Neuronal stem cell (in vitro differentiated cells): ENCODE measurements at regions not wholly inside any gene's neighbourhood (a gene's known extent, or its start where the extent isn't known, plus 50 kb on each side); places are given as distances from the start of the nearest gene placed in this dataset.

Source experiments
- DNase-seq: peaks from one replicate; pipeline ENCODE4 v3.0.0-alpha.2; 2013; ENCODE audit warnings: low spot score
- H2AFZ ChIP-seq: one replicate; pipeline ENCODE4 v1.6.1; 2013; ENCODE audit warnings: mild to moderate bottlenecking, low read length, inconsistent platforms
- H2AK5ac ChIP-seq: 2 replicates; pipeline ENCODE4 v1.6.1; 2013; ENCODE audit warnings: low read depth, mild to moderate bottlenecking, inconsistent platforms, low read length, moderate library complexity, mixed read lengths
- H2BK120ac ChIP-seq: 2 replicates; pipeline ENCODE4 v1.6.1; 2013; ENCODE audit warnings: low read depth, mild to moderate bottlenecking, inconsistent platforms, low read length, moderate library complexity, mixed read lengths
- H2BK12ac ChIP-seq: one replicate; pipeline ENCODE4 v1.6.1; 2013; ENCODE audit warnings: low read length, inconsistent platforms
- H2BK15ac ChIP-seq: 2 replicates; pipeline ENCODE4 v1.6.1; 2013; ENCODE audit warnings: mild to moderate bottlenecking, low read length, inconsistent platforms, mixed read lengths
- H2BK5ac ChIP-seq: one replicate; pipeline ENCODE4 v1.6.1; 2013; ENCODE audit warnings: inconsistent platforms, mild to moderate bottlenecking, low read length, moderate library complexity
- H3K14ac ChIP-seq: one replicate; pipeline ENCODE4 v1.6.1; 2013; ENCODE audit warnings: low read length, inconsistent platforms
- H3K18ac ChIP-seq: 2 replicates; pipeline ENCODE4 v1.6.1; 2013; ENCODE audit warnings: low read length, inconsistent platforms
- H3K23ac ChIP-seq: 2 replicates; pipeline ENCODE4 v1.6.1; 2013; ENCODE audit warnings: low read depth, mild to moderate bottlenecking, mixed read lengths, low read length, inconsistent platforms; ENCODE audit not compliant: poor library complexity
- H3K27ac ChIP-seq: replicated peaks from 3 replicates; pipeline ENCODE4 v1.5.1; 2013; ENCODE audit warnings: low read length, inconsistent platforms
- H3K27me3 ChIP-seq, 3 experiments: 2 replicates each; pipeline ENCODE4 v1.6.1; 2013; ENCODE audit warnings: low read length in 3 of 3, mild to moderate bottlenecking in 2 of 3, inconsistent platforms in 1 of 3, low read depth in 1 of 3, mixed read lengths in 1 of 3, moderate library complexity in 1 of 3; ENCODE audit not compliant: control insufficient read depth in 3 of 3, insufficient read depth in 3 of 3
- H3K36me3 ChIP-seq, 2 donors: replicated peaks in 1 of 2; 2 replicates each; pipeline ENCODE4 v1.6.1; 2013; ENCODE audit warnings: low read length in 2 of 2; ENCODE audit not compliant: control insufficient read depth in 2 of 2, insufficient read depth in 2 of 2
- H3K4ac ChIP-seq: 2 replicates; pipeline ENCODE4 v1.6.1; 2013; ENCODE audit warnings: inconsistent platforms, mild to moderate bottlenecking, low read length, moderate library complexity
- H3K4me1 ChIP-seq, 2 donors: 1 replicate in 1 of 2; 2 replicates in 1 of 2; pipeline ENCODE4 v1.6.1; 2013; ENCODE audit warnings: low read length in 2 of 2, low read depth in 1 of 2; ENCODE audit not compliant: control insufficient read depth in 2 of 2, insufficient read depth in 1 of 2
- H3K4me2 ChIP-seq: one replicate; pipeline ENCODE4 v1.6.1; 2013; ENCODE audit warnings: mild to moderate bottlenecking, low read length, inconsistent platforms; ENCODE audit not compliant: insufficient read depth, poor library complexity, severe bottlenecking
- H3K4me3 ChIP-seq, 2 donors: 2 replicates each; pipeline ENCODE4 v1.5.1; 2013; ENCODE audit warnings: low read length in 2 of 2, mild to moderate bottlenecking in 2 of 2, inconsistent platforms in 1 of 2, moderate library complexity in 1 of 2
- H3K79me1 ChIP-seq: one replicate; pipeline ENCODE4 v1.6.1; 2013; ENCODE audit warnings: low read depth, mild to moderate bottlenecking, inconsistent platforms, low read length, moderate library complexity
- H3K9ac ChIP-seq: one replicate; pipeline ENCODE4 v1.6.1; 2013; ENCODE audit warnings: mild to moderate bottlenecking, low read depth, low read length, inconsistent platforms; ENCODE audit not compliant: poor library complexity
- H3K9me3 ChIP-seq, 2 donors: replicated peaks in 1 of 2; 2 replicates each; pipeline versions ENCODE3 to v1.6.1; 2013; ENCODE audit warnings: low read length in 2 of 2, mild to moderate bottlenecking in 2 of 2, inconsistent platforms in 1 of 2, low read depth in 1 of 2, mixed read lengths in 1 of 2, moderate library complexity in 1 of 2; ENCODE audit not compliant: control insufficient read depth in 2 of 2, insufficient read depth in 1 of 2
- H4K8ac ChIP-seq: one replicate; pipeline ENCODE4 v1.6.1; 2013; ENCODE audit warnings: low read depth, mild to moderate bottlenecking, inconsistent platforms, low read length, moderate library complexity
- H4K91ac ChIP-seq: one replicate; pipeline ENCODE4 v1.6.1; 2013; ENCODE audit warnings: low read length, low read depth, mild to moderate bottlenecking, inconsistent platforms; ENCODE audit not compliant: poor library complexity
- WGBS, 2 donors: extraction: QIAGEN DNeasy Blood & Tissue Kit; methylation state at CpG; one replicate each; pipeline ENCODE4 v1.1.7; 2013; ENCODE audit warnings: missing lambda C conversion rate in 2 of 2, mixed read lengths in 1 of 2; ENCODE audit not compliant: insufficient read length in 2 of 2, insufficient replicate concordance in 1 of 2; ENCODE audit errors: extremely low coverage in 2 of 2; 5-methylcytosine and 5-hydroxymethylcytosine counted together

DNA sequence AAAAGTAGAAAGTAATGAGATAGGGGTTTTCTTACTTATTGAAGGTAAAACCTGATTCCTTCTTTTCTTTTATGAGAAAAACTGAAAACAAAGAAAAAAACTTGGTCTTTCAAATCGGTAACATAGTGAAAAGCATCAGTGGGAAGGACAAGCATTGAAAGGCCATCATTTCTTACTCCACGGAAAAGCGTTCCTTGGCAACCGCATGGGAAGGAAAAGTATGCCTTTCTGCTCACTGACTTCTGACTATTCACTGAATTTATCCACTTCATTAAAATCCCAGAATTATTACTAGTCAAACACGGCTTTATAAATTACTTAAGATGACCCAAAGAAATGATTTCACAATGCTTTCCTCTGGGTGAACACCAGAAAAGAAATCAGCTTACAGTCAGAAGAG is 646.7 kb downstream of the TLL1 start:
- H3K14ac ChIP-seq, result no peak overlapping the region
- no peaks in the 10 kb centered on the region for H3K27me3 ChIP-seq
- H2BK12ac ChIP-seq, result no peak overlapping the region
- no peaks in the 10 kb centered on the region for H3K79me1 ChIP-seq
- no peak overlapping the region for H2AK5ac ChIP-seq
- H3K4me1 ChIP-seq, result peaks cover 0 to 13% of the 10 kb centered on the region in 2 donors
- no peak overlapping the region for H2BK15ac ChIP-seq
- H3K36me3 ChIP-seq, result no peaks in the 10 kb centered on the region
- H3K4me2 ChIP-seq, result no peak overlapping the region
- no peak overlapping the region for H2BK5ac ChIP-seq
- H3K4me3 ChIP-seq, result no peak overlapping the region
- no peak overlapping the region for H2BK120ac ChIP-seq
- DNase-seq, result no peak
- no peak overlapping the region for H4K8ac ChIP-seq
- H3K18ac ChIP-seq, result no peak overlapping the region
- H3K9ac ChIP-seq, result no peak overlapping the region
- no peak overlapping the region for H3K4ac ChIP-seq
- H3K27ac ChIP-seq, result no peak overlapping the region
- no CpG with 5 or more reads among the region's 5 CpGs for WGBS, 2 donors
- H4K91ac ChIP-seq, result no peak overlapping the region
- no peak overlapping the region for H3K23ac ChIP-seq
- H2AFZ ChIP-seq, result peak overlapping the region; percentile 31
- H3K9me3 ChIP-seq, result no peaks in the 10 kb centered on the region

GRCh38 chr4:166527500-166527899 is 654.5 kb downstream of the TLL1 start:
- H2BK12ac ChIP-seq, result no peak overlapping the region
- no peak overlapping the region for H2AK5ac ChIP-seq
- no peaks in the 10 kb centered on the region for H3K36me3 ChIP-seq
- no peak overlapping the region for H3K23ac ChIP-seq
- H2BK5ac ChIP-seq, result no peak overlapping the region
- H3K4me1 ChIP-seq, result peaks cover 0 to 2% of the 10 kb centered on the region in 2 donors
- no peak overlapping the region for H3K18ac ChIP-seq
- H3K27ac ChIP-seq, result no peak overlapping the region
- no peak overlapping the region for H3K14ac ChIP-seq
- no peak overlapping the region for H3K4ac ChIP-seq
- H3K9ac ChIP-seq, result no peak overlapping the region
- H3K4me3 ChIP-seq, result no peak overlapping the region
- H4K8ac ChIP-seq, result no peak overlapping the region
- H4K91ac ChIP-seq, result no peak overlapping the region
- no peak overlapping the region for H2BK15ac ChIP-seq
- H2BK120ac ChIP-seq, result no peak overlapping the region
- H3K4me2 ChIP-seq, result no peak overlapping the region
- no peak for DNase-seq
- H3K79me1 ChIP-seq, result no peaks in the 10 kb centered on the region
- no peaks in the 10 kb centered on the region for H3K27me3 ChIP-seq
- no CpG with 5 or more reads among the region's 3 CpGs for WGBS, 2 donors
- H3K9me3 ChIP-seq, result no peaks in the 10 kb centered on the region
- H2AFZ ChIP-seq, result no peak overlapping the region

- H2BK5ac ChIP-seq, result no peak overlapping the region
- H3K9ac ChIP-seq, result no peak overlapping the region
- H3K4me2 ChIP-seq, result no peak overlapping the region
- no peak overlapping the region for H2BK15ac ChIP-seq
- H2BK120ac ChIP-seq, result no peak overlapping the region
- no peak overlapping the region for H3K4me3 ChIP-seq
- H3K14ac ChIP-seq, result no peak overlapping the region
- H3K27ac ChIP-seq, result no peak overlapping the region
- H3K27me3 ChIP-seq, result no peaks in the 10 kb centered on the region
- H3K4me1 ChIP-seq, result peaks cover 0 to 2% of the 10 kb centered on the region in 2 donors
- no peak overlapping the region for H2BK12ac ChIP-seq
- H2AFZ ChIP-seq, result no peak overlapping the region
- H3K36me3 ChIP-seq, result no peaks in the 10 kb centered on the region
- H3K18ac ChIP-seq, result no peak overlapping the region
- H3K23ac ChIP-seq, result no peak overlapping the region
- H4K8ac ChIP-seq, result no peak overlapping the region
- no CpG with 5 or more reads among the region's 3 CpGs for WGBS, 2 donors
- no peak for DNase-seq
- H4K91ac ChIP-seq, result no peak overlapping the region
- no peak overlapping the region for H2AK5ac ChIP-seq
- no peaks in the 10 kb centered on the region for H3K79me1 ChIP-seq
- H3K4ac ChIP-seq, result no peak overlapping the region
- no peaks in the 10 kb centered on the region for H3K9me3 ChIP-seq
Observed at GRCh38 chr4:166531703-166532102, 658.7 kb downstream of the TLL1 start.

DNA sequence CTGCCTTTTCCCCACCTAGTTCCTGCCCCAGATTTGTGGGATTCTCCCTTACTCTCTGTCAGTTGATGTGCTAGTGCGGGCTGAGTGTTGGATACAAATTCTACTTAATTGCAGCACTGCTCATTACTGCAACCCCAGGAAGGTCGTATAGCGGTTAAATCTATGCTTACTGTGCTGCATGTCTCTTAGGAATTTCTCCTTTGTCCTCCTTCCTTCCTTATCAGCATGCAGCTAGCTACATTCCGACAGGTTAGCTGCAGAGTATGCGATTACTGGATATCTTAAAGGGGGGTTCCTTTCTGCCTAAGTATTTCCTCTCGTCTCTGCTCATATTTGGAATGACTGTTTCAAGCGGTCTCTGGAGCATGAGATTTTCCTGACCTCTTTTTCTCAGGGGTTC is 662.8 kb downstream of the TLL1 start:
- Histone ChIP-seq H3K9me3 (no peaks in the 10 kb centered on the region), H4K91ac (no peak overlapping the region), H2BK12ac (no peak overlapping the region), H3K14ac (no peak overlapping the region), H3K4ac (no peak overlapping the region), H3K27ac (no peak overlapping the region), H3K4me2 (no peak overlapping the region), H2BK5ac (no peak overlapping the region), H2BK120ac (no peak overlapping the region), H3K79me1 (no peaks in the 10 kb centered on the region), H3K27me3 (no peaks in the 10 kb centered on the region), H3K9ac (no peak overlapping the region), H3K36me3 (no peaks in the 10 kb centered on the region), H2AK5ac (no peak overlapping the region), H2BK15ac (no peak overlapping the region), H4K8ac (no peak overlapping the region), H2AFZ (peak overlapping the region; percentile 43), H3K4me3 (no peak overlapping the region), H3K18ac (no peak overlapping the region), H3K23ac (no peak overlapping the region), H3K4me1 (no peaks in the 10 kb centered on the region)
- no peak for DNase-seq
- no CpG with 5 or more reads among the region's 7 CpGs for WGBS, 2 donors
